ENCODE measurements at regions not wholly inside any gene's neighbourhood (a gene's known extent, or its start where the extent isn't known, plus 50 kb on each side); places are given as distances from the start of the nearest gene placed in this dataset.

GRCh38 chr10:53403688-53404087 lies 631.1 kb upstream of the MBL2 start:
- TF ChIP-seq POLR2A (IDR thresholded peaks at IDR 0.05) = no peak
- no peak for TF ChIP-seq CTCF (IDR thresholded peaks at IDR 0.05)
- TF ChIP-seq EP300 (IDR thresholded peaks at IDR 0.05) = no peak
